ENCODE measurements at regions not wholly inside any gene's neighbourhood (a gene's known extent, or its start where the extent isn't known, plus 50 kb on each side); places are given as distances from the start of the nearest gene placed in this dataset.

DNA sequence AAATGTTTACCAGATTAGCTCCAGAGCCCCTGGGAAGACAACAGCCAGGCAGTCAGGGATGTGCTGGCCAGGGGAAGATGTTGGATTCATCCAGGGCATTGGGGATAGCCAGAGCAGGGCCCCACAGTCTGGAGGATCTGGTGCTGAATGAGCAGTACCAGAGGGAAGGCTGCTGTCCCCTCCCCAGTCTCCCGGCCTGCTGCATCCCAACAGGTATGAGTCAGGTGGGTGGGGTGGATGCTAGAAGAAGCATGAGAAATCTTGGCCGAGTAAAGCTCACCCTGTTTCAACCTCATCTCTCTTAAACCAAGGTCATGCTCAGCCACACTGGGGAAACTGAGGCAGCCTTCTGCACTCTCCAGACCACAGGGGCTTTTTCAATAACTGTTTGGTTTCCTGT, 71.9 kb upstream of the SEC14L1 start:
- Histone ChIP-seq H3K27me3 (ENCODE audit: control insufficient read depth, insufficient read depth, low read length) (peaks cover 20% of the 10 kb centered on the region), H3K27ac (ENCODE audit: insufficient read depth, low read length) (no peak overlapping the region), H3K4me2 (ENCODE audit: extremely low read depth, insufficient read depth, low read length) (no peak overlapping the region), H3K9ac (ENCODE audit: insufficient read depth, low read length) (no peak overlapping the region), H4K20me1 (ENCODE audit: control insufficient read depth, extremely low read depth, insufficient read depth, low read length) (no peaks in the 10 kb centered on the region), H3K4me1 (ENCODE audit: control insufficient read depth, extremely low read depth, insufficient read depth, low read length) (no peaks in the 10 kb centered on the region), H2AFZ (ENCODE audit: low read length) (no peak overlapping the region), H3K79me2 (ENCODE audit: control insufficient read depth, insufficient read depth, low read length) (no peaks in the 10 kb centered on the region), H3K9me3 (ENCODE audit: control insufficient read depth, insufficient read depth, low read depth, low read length) (no peaks in the 10 kb centered on the region), H3K36me3 (ENCODE audit: control insufficient read depth, insufficient read depth, low read length) (no peaks in the 10 kb centered on the region), H3K4me3 (replicated peaks in 1 of 4; ENCODE audit: control extremely low read depth in 1 of 4, insufficient read depth in 1 of 4, low read depth in 3 of 4, low read length in 4 of 4) (no peak overlapping the region)
- DNase-seq (ENCODE audit: low read depth in 2 of 2), result no peak
- no peak for TF ChIP-seq EZH2 (IDR thresholded peaks at IDR 0.05; ENCODE audit: low read length, missing control alignments)

DNA sequence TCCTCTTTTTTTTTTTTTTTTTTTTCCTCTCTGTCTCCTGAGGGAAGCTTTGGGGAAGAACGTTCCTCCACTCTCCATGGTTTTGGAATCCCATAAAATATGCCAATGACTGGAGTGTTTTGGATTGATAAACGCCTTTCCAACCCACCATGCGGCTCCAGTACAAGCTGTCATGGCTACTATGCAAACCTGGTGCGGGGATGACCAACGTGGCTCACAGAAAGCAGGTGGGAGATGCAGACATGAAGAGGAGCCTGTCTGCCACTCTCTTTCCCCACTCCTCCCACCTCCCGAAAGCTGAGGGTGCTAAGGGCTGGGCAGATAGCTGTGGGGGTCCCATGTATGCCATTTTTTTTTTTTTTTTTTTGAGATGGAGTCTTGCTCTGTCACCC, 69.9 kb upstream of the SEC14L1 start:
- Histone ChIP-seq H4K20me1 (ENCODE audit: control insufficient read depth, extremely low read depth, insufficient read depth, low read length) (no peaks in the 10 kb centered on the region), H3K9me3 (ENCODE audit: control insufficient read depth, insufficient read depth, low read depth, low read length) (no peaks in the 10 kb centered on the region), H2AFZ (ENCODE audit: low read length) (no peak overlapping the region), H3K4me2 (ENCODE audit: extremely low read depth, insufficient read depth, low read length) (no peak overlapping the region), H3K27me3 (ENCODE audit: control insufficient read depth, insufficient read depth, low read length) (peaks cover 24% of the 10 kb centered on the region), H3K4me3 (replicated peaks in 1 of 4; ENCODE audit: control extremely low read depth in 1 of 4, insufficient read depth in 1 of 4, low read depth in 3 of 4, low read length in 4 of 4) (no peak overlapping the region), H3K9ac (ENCODE audit: insufficient read depth, low read length) (no peak overlapping the region), H3K36me3 (ENCODE audit: control insufficient read depth, insufficient read depth, low read length) (no peaks in the 10 kb centered on the region), H3K4me1 (ENCODE audit: control insufficient read depth, extremely low read depth, insufficient read depth, low read length) (no peaks in the 10 kb centered on the region), H3K27ac (ENCODE audit: insufficient read depth, low read length) (no peak overlapping the region), H3K79me2 (ENCODE audit: control insufficient read depth, insufficient read depth, low read length) (no peaks in the 10 kb centered on the region)
- no peak for DNase-seq (ENCODE audit: low read depth in 2 of 2)
- TF ChIP-seq, protein P1, sequence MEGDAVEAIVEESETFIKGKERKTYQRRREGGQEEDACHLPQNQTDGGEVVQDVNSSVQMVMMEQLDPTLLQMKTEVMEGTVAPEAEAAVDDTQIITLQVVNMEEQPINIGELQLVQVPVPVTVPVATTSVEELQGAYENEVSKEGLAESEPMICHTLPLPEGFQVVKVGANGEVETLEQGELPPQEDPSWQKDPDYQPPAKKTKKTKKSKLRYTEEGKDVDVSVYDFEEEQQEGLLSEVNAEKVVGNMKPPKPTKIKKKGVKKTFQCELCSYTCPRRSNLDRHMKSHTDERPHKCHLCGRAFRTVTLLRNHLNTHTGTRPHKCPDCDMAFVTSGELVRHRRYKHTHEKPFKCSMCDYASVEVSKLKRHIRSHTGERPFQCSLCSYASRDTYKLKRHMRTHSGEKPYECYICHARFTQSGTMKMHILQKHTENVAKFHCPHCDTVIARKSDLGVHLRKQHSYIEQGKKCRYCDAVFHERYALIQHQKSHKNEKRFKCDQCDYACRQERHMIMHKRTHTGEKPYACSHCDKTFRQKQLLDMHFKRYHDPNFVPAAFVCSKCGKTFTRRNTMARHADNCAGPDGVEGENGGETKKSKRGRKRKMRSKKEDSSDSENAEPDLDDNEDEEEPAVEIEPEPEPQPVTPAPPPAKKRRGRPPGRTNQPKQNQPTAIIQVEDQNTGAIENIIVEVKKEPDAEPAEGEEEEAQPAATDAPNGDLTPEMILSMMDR (conservative IDR thresholded peaks at IDR 0.05 in 1 of 2, IDR thresholded peaks at IDR 0.05 in 1 of 2; ENCODE audit: low read depth in 1 of 2, low read length in 2 of 2), result no peak
- no peak for TF ChIP-seq EZH2 (IDR thresholded peaks at IDR 0.05; ENCODE audit: low read length, missing control alignments)

DNA sequence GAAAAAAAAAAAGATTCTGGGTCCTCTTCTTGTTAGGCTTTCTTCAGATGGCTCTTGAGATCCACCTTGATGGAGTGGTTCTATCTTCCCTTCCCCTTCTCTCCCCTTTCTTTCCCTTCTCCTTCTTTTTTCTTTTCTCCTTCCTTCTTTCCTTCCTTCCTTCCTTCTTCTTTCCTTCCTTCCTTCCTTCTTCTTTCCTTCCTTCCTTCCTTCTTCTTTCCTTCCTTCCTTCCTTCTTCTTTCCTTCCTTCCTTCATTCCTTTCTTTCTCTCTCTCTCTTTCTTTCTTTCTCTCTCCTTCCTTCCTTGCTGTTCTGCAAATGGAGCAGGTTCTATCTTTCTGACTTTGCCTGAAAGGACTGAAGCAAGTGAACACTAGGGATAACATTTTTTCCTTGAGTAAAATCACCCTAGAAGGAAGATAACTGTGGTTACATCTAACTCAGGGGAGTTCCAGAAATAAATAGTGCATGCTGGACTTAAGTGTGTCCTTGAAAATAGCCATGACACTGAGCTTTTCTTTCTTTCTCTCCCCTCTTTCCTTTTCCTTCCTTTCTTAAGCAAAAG, 68.8 kb upstream of the SEC14L1 start:
- no peak overlapping the region for H3K4me2 ChIP-seq (ENCODE audit: extremely low read depth, insufficient read depth, low read length)
- no peaks in the 10 kb centered on the region for H3K9me3 ChIP-seq (ENCODE audit: control insufficient read depth, insufficient read depth, low read depth, low read length)
- H3K4me3 ChIP-seq (replicated peaks in 1 of 4; ENCODE audit: control extremely low read depth in 1 of 4, insufficient read depth in 1 of 4, low read depth in 3 of 4, low read length in 4 of 4), result no peak overlapping the region
- no peak overlapping the region for H2AFZ ChIP-seq (ENCODE audit: low read length)
- H3K27me3 ChIP-seq (ENCODE audit: control insufficient read depth, insufficient read depth, low read length), result peaks cover 24% of the 10 kb centered on the region
- no peaks in the 10 kb centered on the region for H3K4me1 ChIP-seq (ENCODE audit: control insufficient read depth, extremely low read depth, insufficient read depth, low read length)
- TF ChIP-seq EZH2 (IDR thresholded peaks at IDR 0.05; ENCODE audit: low read length, missing control alignments), result no peak
- TF ChIP-seq, protein P1 (conservative IDR thresholded peaks at IDR 0.05 in 1 of 2, IDR thresholded peaks at IDR 0.05 in 1 of 2; ENCODE audit: low read depth in 1 of 2, low read length in 2 of 2), result no peak
- H3K79me2 ChIP-seq (ENCODE audit: control insufficient read depth, insufficient read depth, low read length), result no peaks in the 10 kb centered on the region
- no peak for DNase-seq (ENCODE audit: low read depth in 2 of 2)
- H4K20me1 ChIP-seq (ENCODE audit: control insufficient read depth, extremely low read depth, insufficient read depth, low read length), result no peaks in the 10 kb centered on the region
- H3K36me3 ChIP-seq (ENCODE audit: control insufficient read depth, insufficient read depth, low read length), result no peaks in the 10 kb centered on the region
- H3K9ac ChIP-seq (ENCODE audit: insufficient read depth, low read length), result no peak overlapping the region
- no peak overlapping the region for H3K27ac ChIP-seq (ENCODE audit: insufficient read depth, low read length)

Data from fibroblast of lung (primary cell).